H1 (cell line): ENCODE measurements at regions not wholly inside any gene's neighbourhood (a gene's known extent, or its start where the extent isn't known, plus 50 kb on each side); places are given as distances from the start of the nearest gene placed in this dataset.

Experiments used
- CTCF ChIA-PET: fragments of 300-600 bp; sonication (Branson Sonifier 250); formaldehyde crosslinking; loops from one replicate; lab custom pipeline; 2021; ENCODE audit not compliant: partially characterized antibody; lab: Charles Lee
- POLR2A ChIA-PET: fragments of 300-600 bp; sonication (Branson Sonifier 250); formaldehyde crosslinking; loops from one replicate; lab custom pipeline; 2021; ENCODE audit warnings: inconsistent platforms; ENCODE audit not compliant: partially characterized antibody; lab: Charles Lee
- DNase-seq, 2 experiments: peaks; one replicate each; pipeline versions ENCODE4 v3.0.0 to v3.0.0-alpha.2; 2010 to 2022; ENCODE audit warnings: low spot score in 2 of 2, low read depth in 1 of 2, mixed read lengths in 1 of 2
- FAIRE-seq: peaks from 2 replicates; lab custom pipeline; 2011; peaks lifted over from hg19 to GRCh38; lab: Jason Lieb, UNC
- H2AFZ ChIP-seq: 2 replicates; pipeline ENCODE4 v1.8.1; 2012; ENCODE audit warnings: low read length, inconsistent platforms
- H2AK5ac ChIP-seq: 2 replicates; pipeline ENCODE4 v1.6.1; 2013; ENCODE audit warnings: low read depth, low read length
- H2BK120ac ChIP-seq: replicated peaks from 2 replicates; pipeline ENCODE3; 2013; ENCODE audit warnings: low read depth, low read length, inconsistent platforms
- H2BK12ac ChIP-seq: 2 replicates; pipeline ENCODE4 v1.6.1; 2013; ENCODE audit warnings: low read depth, low read length
- H2BK15ac ChIP-seq: 2 replicates; pipeline ENCODE4 v1.6.1; 2013; ENCODE audit warnings: low read length
- H2BK20ac ChIP-seq: 2 replicates; pipeline ENCODE4 v1.6.1; 2013; ENCODE audit warnings: low read length
- H2BK5ac ChIP-seq: 2 replicates; pipeline ENCODE4 v1.6.1; 2013; ENCODE audit warnings: low read depth, low read length
- H3K14ac ChIP-seq: 2 replicates; pipeline ENCODE4 v1.6.1; 2013; ENCODE audit warnings: inconsistent platforms; ENCODE audit not compliant: insufficient read length
- H3K18ac ChIP-seq: 2 replicates; pipeline ENCODE4 v1.6.1; 2013; ENCODE audit warnings: low read length; ENCODE audit errors: extremely low read depth
- H3K23ac ChIP-seq: 2 replicates; pipeline ENCODE4 v1.6.1; 2013; ENCODE audit warnings: inconsistent platforms; ENCODE audit not compliant: insufficient read length
- H3K23me2 ChIP-seq: 2 replicates; pipeline ENCODE4 v1.6.1; 2013; ENCODE audit warnings: low read depth, low read length
- H3K27ac ChIP-seq: 2 replicates; pipeline ENCODE4 v1.6.1; 2011; ENCODE audit warnings: low read depth, low read length, inconsistent platforms
- H3K27me3 ChIP-seq, 4 experiments: replicated peaks in 1 of 4; 1 replicate in 1 of 4; 2 replicates in 3 of 4; pipeline versions ENCODE4 v1.6.1 to v1.8.1; 2011 to 2013; ENCODE audit warnings: low read length in 3 of 4, mild to moderate bottlenecking in 3 of 4, inconsistent platforms in 2 of 4, mixed read lengths in 2 of 4, moderate library complexity in 1 of 4; ENCODE audit not compliant: control insufficient read depth in 3 of 4, insufficient read depth in 3 of 4; ENCODE audit errors: extremely low read depth in 1 of 4
- H3K36me3 ChIP-seq, 4 experiments: 2 replicates each; pipeline versions ENCODE4 v1.6.1 to v1.8.1; 2011 to 2013; ENCODE audit warnings: mild to moderate bottlenecking in 4 of 4, low read length in 3 of 4, moderate library complexity in 2 of 4, control low read depth in 1 of 4, inconsistent platforms in 1 of 4; ENCODE audit not compliant: insufficient read depth in 4 of 4, control insufficient read depth in 2 of 4
- H3K4ac ChIP-seq: replicated peaks from 2 replicates; pipeline ENCODE3; 2013; ENCODE audit warnings: low read length, low read depth, mixed read lengths, inconsistent platforms; ENCODE audit not compliant: insufficient read length
- H3K4me1 ChIP-seq, 4 experiments: replicated peaks in 1 of 4; 1 replicate in 1 of 4; 2 replicates in 3 of 4; pipeline versions ENCODE4 v1.6.1 to v1.8.1; 2011 to 2013; ENCODE audit warnings: low read length in 3 of 4, inconsistent platforms in 2 of 4, mixed read lengths in 1 of 4; ENCODE audit not compliant: insufficient read depth in 4 of 4, control insufficient read depth in 3 of 4
- H3K4me2 ChIP-seq, 2 experiments: 2 replicates each; pipeline versions ENCODE4 v1.6.1 to v1.8.1; 2011 to 2013; ENCODE audit warnings: low read depth in 2 of 2, low read length in 2 of 2, control low read depth in 1 of 2, inconsistent platforms in 1 of 2, mild to moderate bottlenecking in 1 of 2; ENCODE audit not compliant: insufficient read depth in 1 of 2
- H3K4me3 ChIP-seq, 4 experiments: fragments of 200-600, 300-600 bp in 1 of 4; sonication (generic), shearing (Covaris generic), sonication (Bioruptor Twin) in 1 of 4; 2 replicates each; pipeline versions ENCODE4 v1.5.1 to v1.8.1; 2011 to 2016; ENCODE audit warnings: low read length in 4 of 4, low read depth in 3 of 4, control low read depth in 2 of 4, inconsistent platforms in 2 of 4, mild to moderate bottlenecking in 2 of 4, mixed read lengths in 1 of 4, moderate library complexity in 1 of 4; ENCODE audit not compliant: insufficient read depth in 2 of 4; ENCODE audit errors: extremely low read depth in 1 of 4
- H3K56ac ChIP-seq: replicated peaks from 2 replicates; pipeline ENCODE3; 2013; ENCODE audit warnings: low read depth, mild to moderate bottlenecking, mixed read lengths, low read length, inconsistent platforms; ENCODE audit not compliant: insufficient read length
- H3K79me1 ChIP-seq: 2 replicates; pipeline ENCODE4 v1.6.1; 2013; ENCODE audit warnings: low read depth, low read length, control low read depth
- H3K79me2 ChIP-seq, 2 experiments: 2 replicates each; pipeline versions ENCODE4 v1.6.1 to v1.8.1; 2012 to 2013; ENCODE audit warnings: low read length in 2 of 2, mild to moderate bottlenecking in 2 of 2, inconsistent platforms in 1 of 2; ENCODE audit not compliant: insufficient read depth in 2 of 2, control insufficient read depth in 1 of 2
- H3K9ac ChIP-seq, 4 experiments: replicated peaks in 1 of 4; 1 replicate in 1 of 4; 2 replicates in 3 of 4; pipeline versions ENCODE4 v1.6.1 to v1.8.1; 2011 to 2013; ENCODE audit warnings: low read depth in 3 of 4, low read length in 3 of 4, control low read depth in 2 of 4, mild to moderate bottlenecking in 2 of 4, moderate library complexity in 2 of 4, inconsistent platforms in 1 of 4; ENCODE audit errors: extremely low read depth in 1 of 4
- H3K9me3 ChIP-seq, 2 experiments: 2 replicates each; pipeline versions ENCODE4 v1.6.1 to v1.8.1; 2012 to 2013; ENCODE audit warnings: mild to moderate bottlenecking in 2 of 2, moderate library complexity in 2 of 2, control low read depth in 1 of 2, inconsistent platforms in 1 of 2, low read depth in 1 of 2, low read length in 1 of 2, mixed read lengths in 1 of 2; ENCODE audit not compliant: insufficient read depth in 2 of 2
- H4K20me1 ChIP-seq, 2 experiments: replicated peaks in 1 of 2; 2 replicates each; pipeline versions ENCODE3 to v1.8.1; 2011 to 2013; ENCODE audit warnings: inconsistent platforms in 2 of 2, low read length in 2 of 2, mild to moderate bottlenecking in 1 of 2; ENCODE audit not compliant: insufficient read depth in 2 of 2, control insufficient read depth in 1 of 2
- H4K5ac ChIP-seq: 2 replicates; pipeline ENCODE4 v1.6.1; 2013; ENCODE audit warnings: low read length, low read depth, mixed read lengths, inconsistent platforms; ENCODE audit not compliant: insufficient read length
- H4K8ac ChIP-seq: 2 replicates; pipeline ENCODE4 v1.8.0; 2013; ENCODE audit warnings: mild to moderate bottlenecking, moderate library complexity, low read length, inconsistent platforms; ENCODE audit not compliant: insufficient read depth; ENCODE audit errors: extremely low read depth
- H4K91ac ChIP-seq: replicated peaks from 2 replicates; pipeline ENCODE3; 2013; ENCODE audit warnings: low read length, mixed read lengths, inconsistent platforms; ENCODE audit not compliant: insufficient read length
- CHD2 ChIP-seq: IDR thresholded peaks from 2 replicates; pipeline ENCODE4 v1.6.1; 2012; ENCODE audit warnings: low read length, improper control_type of control experiment
- POU5F1 ChIP-seq: IDR thresholded peaks from 2 replicates; pipeline ENCODE4 v1.6.1; 2011; ENCODE audit warnings: low read depth, mild to moderate bottlenecking, low read length, moderate library complexity
- RNF2 ChIP-seq: fragments of 200-900, 300-1000 bp; sonication (generic); IDR thresholded peaks from 2 replicates; pipeline ENCODE4 v1.7.1; 2016; ENCODE audit warnings: borderline replicate concordance, low read depth, mild to moderate bottlenecking, antibody characterized with exemption, low read length; ENCODE audit not compliant: poor library complexity, severe bottlenecking; ENCODE audit errors: missing control alignments
- SRF ChIP-seq: IDR thresholded peaks from 2 replicates; pipeline ENCODE4 v1.6.1; 2011; ENCODE audit warnings: mild to moderate bottlenecking, low read depth, low read length, moderate library complexity
- WGBS, 2 experiments: shearing (Covaris generic) in 1 of 2; methylation state at CpG; one replicate each; pipeline versions ENCODE4 v1.1.6 to v1.1.7; 2013 to 2015; ENCODE audit warnings: low lambda C conversion rate in 2 of 2, mixed read lengths in 2 of 2, inconsistent platforms in 1 of 2, low coverage in 1 of 2, missing lambda C conversion rate in 1 of 2; ENCODE audit not compliant: insufficient replicate concordance in 2 of 2, insufficient coverage in 1 of 2, insufficient read length in 1 of 2; ENCODE audit errors: extremely low coverage in 1 of 2, missing lambda C conversion rate in 1 of 2; 5-methylcytosine and 5-hydroxymethylcytosine counted together

DNA sequence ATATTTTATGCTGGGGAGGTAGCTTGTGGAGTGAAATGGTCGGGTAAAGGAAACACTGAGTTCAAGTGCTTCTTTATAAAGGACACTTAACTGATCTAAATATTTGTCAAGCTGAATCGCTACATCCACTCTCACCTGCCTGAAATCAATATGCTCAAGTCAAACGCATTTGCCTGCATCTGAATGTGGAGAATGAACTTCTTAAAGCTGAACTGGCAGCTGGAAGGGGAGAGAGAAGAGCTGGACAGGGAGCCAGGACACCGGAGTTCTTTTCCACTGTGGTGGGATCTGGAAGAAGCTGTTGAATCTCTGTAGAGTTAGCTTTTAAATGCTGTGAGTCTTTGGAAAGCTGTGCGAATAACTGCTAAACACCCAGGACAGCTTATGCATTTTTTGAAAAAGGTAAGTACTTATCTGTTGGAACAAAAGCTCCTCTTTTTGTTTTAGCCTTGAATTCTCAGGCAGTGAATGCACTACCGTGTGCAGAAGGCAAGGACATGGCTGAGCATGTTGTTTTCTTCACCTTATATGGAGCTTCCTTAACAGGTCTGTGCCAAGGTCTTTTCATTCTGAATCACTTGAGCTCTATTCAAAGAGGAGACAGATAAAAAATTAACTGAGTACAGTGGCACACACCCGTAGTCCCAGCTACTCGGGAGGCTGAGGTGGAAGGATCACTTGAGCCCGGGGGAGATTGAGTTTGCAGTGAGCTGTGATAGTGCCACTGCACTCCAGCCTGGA is 74.2 kb upstream of the KLF7 start:
- POLR2A ChIA-PET, result interaction anchor here (0.5 to 1.1 kb wide), 5 partner anchors 8 to 75 kb away, joined by 3 read pairs; no protein-coding TSS in a partner anchor

More for the DNA sequence above, 74.2 kb upstream of the KLF7 start:
- WGBS, 2 experiments, result 85% methylated on average over 9 of the region's 9 CpGs; no CpG with 5 or more reads in 1 of the 2 experiments
- Histone ChIP-seq H3K4ac (no peak overlapping the region), H4K20me1 (no peaks in the 10 kb centered on the region), H3K9me3 (no peaks in the 10 kb centered on the region), H3K4me2 (no peak overlapping the region), H3K14ac (no peak overlapping the region), H4K8ac (no peak overlapping the region), H3K27me3 (no peaks in the 10 kb centered on the region), H3K79me2 (no peaks in the 10 kb centered on the region), H2BK120ac (no peak overlapping the region), H2BK20ac (no peak overlapping the region), H3K4me3 (no peak overlapping the region), H3K56ac (no peak overlapping the region), H3K9ac (no peak overlapping the region), H2AK5ac (no peak overlapping the region), H3K18ac (no peak overlapping the region), H4K5ac (no peak overlapping the region), H2BK12ac (no peak overlapping the region), H2BK15ac (no peak overlapping the region), H2AFZ (no peak overlapping the region), H3K23me2 (no peaks in the 10 kb centered on the region; the same call in 1 of the 2 replicates), H3K79me1 (no peaks in the 10 kb centered on the region), H2BK5ac (no peak overlapping the region), H3K23ac (no peak overlapping the region), H3K27ac (no peak overlapping the region), H3K4me1 (peaks cover 0 to 5% (median 0%) of the 10 kb centered on the region in 4 experiments; a peak in 2 of 7 replicates), H4K91ac (no peak overlapping the region), H3K36me3 (no peaks in the 10 kb centered on the region)
- CTCF ChIA-PET, result interaction anchor here (0.7 to 4.1 kb wide), 10 partner anchors 11 to 258 kb away, joined by 3 to 28 read pairs (median 3); no protein-coding TSS in a partner anchor
- DNase-seq (no peak), FAIRE-seq (no peak)
- TF ChIP-seq RNF2 (no peak), SRF (no peak), CHD2 (no peak), POU5F1 (no peak)
